ENCODE measurements at regions not wholly inside any gene's neighbourhood (a gene's known extent, or its start where the extent isn't known, plus 50 kb on each side); places are given as distances from the start of the nearest gene placed in this dataset.

DNA sequence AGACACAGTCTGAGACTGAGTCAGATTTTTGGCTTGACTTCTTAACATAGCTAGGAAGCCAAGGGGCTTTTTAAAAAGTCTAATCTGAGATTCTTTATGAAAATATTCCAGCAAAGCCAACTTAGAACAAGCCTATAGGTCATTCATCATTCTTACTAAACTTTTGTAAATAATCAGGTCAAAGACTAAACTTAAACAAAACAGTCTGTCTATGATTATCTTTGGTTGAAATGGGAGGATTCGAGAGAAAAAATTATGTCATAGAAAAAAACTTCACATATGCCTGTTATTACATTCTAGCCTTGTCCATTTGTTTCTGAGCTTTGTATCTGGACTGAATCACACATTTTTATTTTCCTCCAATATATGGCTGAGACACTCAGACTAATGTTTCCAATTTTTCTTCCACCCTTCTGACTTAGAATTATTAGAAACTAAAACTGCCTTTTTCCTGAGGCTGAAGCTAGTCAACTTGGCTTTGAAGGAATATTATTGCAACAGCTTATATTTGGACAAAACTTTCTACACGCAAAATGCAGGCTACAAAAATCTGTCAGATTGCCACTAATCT, 83.3 kb downstream of the ETS2 start:
- Histone ChIP-seq H2BK120ac (ENCODE audit: low read depth, low read length) (no peak overlapping the region), H2BK15ac (ENCODE audit: low read length) (no peak overlapping the region), H2BK12ac (ENCODE audit: low read length) (no peak overlapping the region), H3K18ac (ENCODE audit: low read length) (no peak overlapping the region), H3K27me3 (ENCODE audit: control insufficient read depth in 3 of 3, insufficient read depth in 3 of 3, low read depth in 1 of 3, low read length in 3 of 3) (no peaks in the 10 kb centered on the region), H3K4me1 (ENCODE audit: control insufficient read depth in 2 of 2, insufficient read depth in 1 of 2, low read depth in 1 of 2, low read length in 2 of 2) (no peaks in the 10 kb centered on the region), H3K23ac (ENCODE audit: low read depth, low read length, poor library complexity) (no peak overlapping the region), H4K91ac (ENCODE audit: low read depth, low read length, poor library complexity) (no peak overlapping the region), H2AFZ (ENCODE audit: low read length) (no peak overlapping the region), H3K4me2 (ENCODE audit: insufficient read depth, low read length, poor library complexity, severe bottlenecking) (no peak overlapping the region), H4K8ac (ENCODE audit: low read depth, low read length) (no peak overlapping the region), H2BK5ac (ENCODE audit: low read length) (no peak overlapping the region), H3K4me3 (ENCODE audit: low read length in 2 of 2) (no peak overlapping the region), H3K79me1 (ENCODE audit: low read depth, low read length) (no peaks in the 10 kb centered on the region), H3K14ac (ENCODE audit: low read length) (no peak overlapping the region), H3K36me3 (replicated peaks in 1 of 2; ENCODE audit: control insufficient read depth in 2 of 2, insufficient read depth in 2 of 2, low read length in 2 of 2) (no peaks in the 10 kb centered on the region), H3K27ac (replicated peaks; ENCODE audit: low read length) (no peak overlapping the region), H3K9me3 (replicated peaks in 1 of 2; ENCODE audit: control insufficient read depth in 2 of 2, insufficient read depth in 1 of 2, low read depth in 1 of 2, low read length in 2 of 2) (peaks cover 3 to 8% of the 10 kb centered on the region in 2 donors), H2AK5ac (ENCODE audit: low read depth, low read length) (no peak overlapping the region), H3K9ac (ENCODE audit: low read depth, low read length, poor library complexity) (no peak overlapping the region), H3K4ac (ENCODE audit: low read length) (no peak overlapping the region)
- no CpG with 5 or more reads among the region's 2 CpGs for WGBS, 2 donors (ENCODE audit: extremely low coverage in 2 of 2, insufficient read length in 2 of 2, insufficient replicate concordance in 1 of 2)
- DNase-seq (ENCODE audit: low spot score), result no peak

DNA sequence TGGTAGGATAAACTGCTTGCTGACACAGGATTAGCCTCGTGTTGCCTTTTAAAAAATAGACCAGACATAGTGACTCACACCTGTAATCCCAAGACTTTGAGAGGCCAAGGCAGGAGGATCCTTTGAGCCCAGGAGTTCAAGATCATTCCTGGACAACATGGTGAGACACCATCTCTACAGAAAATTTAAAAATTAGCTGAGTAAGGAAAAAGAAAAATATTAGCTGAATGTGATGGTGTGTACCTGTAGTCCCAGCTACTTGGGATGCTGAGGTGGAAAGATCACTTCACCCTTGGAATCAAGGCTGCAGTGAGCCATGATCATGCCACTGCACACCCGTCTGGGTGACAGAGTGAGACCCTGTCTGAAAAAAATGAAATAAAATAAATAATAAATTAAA, 82.0 kb downstream of the ETS2 start:
- no CpG with 5 or more reads among the region's 2 CpGs for WGBS, 2 donors (ENCODE audit: extremely low coverage in 2 of 2, insufficient read length in 2 of 2, insufficient replicate concordance in 1 of 2)
- Histone ChIP-seq H3K9ac (ENCODE audit: low read depth, low read length, poor library complexity) (no peak overlapping the region), H3K14ac (ENCODE audit: low read length) (no peak overlapping the region), H3K27me3 (ENCODE audit: control insufficient read depth in 3 of 3, insufficient read depth in 3 of 3, low read depth in 1 of 3, low read length in 3 of 3) (no peaks in the 10 kb centered on the region), H4K91ac (ENCODE audit: low read depth, low read length, poor library complexity) (no peak overlapping the region), H2BK12ac (ENCODE audit: low read length) (no peak overlapping the region), H2BK5ac (ENCODE audit: low read length) (no peak overlapping the region), H3K4me2 (ENCODE audit: insufficient read depth, low read length, poor library complexity, severe bottlenecking) (no peak overlapping the region), H2AFZ (ENCODE audit: low read length) (no peak overlapping the region), H3K18ac (ENCODE audit: low read length) (no peak overlapping the region), H3K79me1 (ENCODE audit: low read depth, low read length) (no peaks in the 10 kb centered on the region), H3K9me3 (replicated peaks in 1 of 2; ENCODE audit: control insufficient read depth in 2 of 2, insufficient read depth in 1 of 2, low read depth in 1 of 2, low read length in 2 of 2) (peaks cover 3 to 8% of the 10 kb centered on the region in 2 donors), H3K27ac (replicated peaks; ENCODE audit: low read length) (no peak overlapping the region), H2BK15ac (ENCODE audit: low read length) (no peak overlapping the region), H3K4me3 (ENCODE audit: low read length in 2 of 2) (no peak overlapping the region), H3K23ac (ENCODE audit: low read depth, low read length, poor library complexity) (no peak overlapping the region), H3K4me1 (ENCODE audit: control insufficient read depth in 2 of 2, insufficient read depth in 1 of 2, low read depth in 1 of 2, low read length in 2 of 2) (no peaks in the 10 kb centered on the region), H2AK5ac (ENCODE audit: low read depth, low read length) (no peak overlapping the region), H4K8ac (ENCODE audit: low read depth, low read length) (no peak overlapping the region), H3K36me3 (replicated peaks in 1 of 2; ENCODE audit: control insufficient read depth in 2 of 2, insufficient read depth in 2 of 2, low read length in 2 of 2) (no peaks in the 10 kb centered on the region), H3K4ac (ENCODE audit: low read length) (no peak overlapping the region), H2BK120ac (ENCODE audit: low read depth, low read length) (no peak overlapping the region)
- no peak for DNase-seq (ENCODE audit: low spot score)

DNA sequence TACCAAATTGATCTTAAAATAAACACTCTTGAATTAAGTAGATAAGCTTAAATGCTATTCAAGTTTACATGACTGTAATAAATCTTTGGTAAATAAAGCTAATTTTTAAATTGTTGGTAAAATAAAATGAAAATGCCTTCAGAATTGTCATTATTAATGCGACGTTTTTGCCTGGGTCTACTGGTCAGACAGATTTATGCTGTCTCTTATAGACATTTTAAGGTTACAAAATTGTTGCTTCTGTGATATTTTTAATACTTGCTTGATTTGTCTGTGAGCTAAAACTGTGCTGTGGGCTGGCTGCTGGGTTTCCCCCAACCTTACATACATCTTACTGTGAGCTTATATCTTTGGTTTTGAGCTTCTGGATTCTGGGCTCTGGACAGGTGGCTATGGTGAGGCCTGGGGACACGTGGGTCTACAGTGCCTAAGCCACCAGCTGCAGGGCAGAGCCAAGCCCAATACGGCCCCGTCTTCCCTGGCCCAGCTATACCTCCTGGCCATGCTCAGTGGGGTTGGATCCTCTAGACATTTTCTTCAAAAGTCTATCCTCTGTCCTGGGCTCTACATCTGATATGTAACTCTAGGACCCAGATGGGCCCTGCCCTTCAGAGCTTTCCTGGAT, 81.4 kb downstream of the ETS2 start:
- Histone ChIP-seq H2BK5ac (ENCODE audit: low read length) (no peak overlapping the region), H3K9ac (ENCODE audit: low read depth, low read length, poor library complexity) (no peak overlapping the region), H3K4ac (ENCODE audit: low read length) (no peak overlapping the region), H3K4me3 (ENCODE audit: low read length in 2 of 2) (no peak overlapping the region), H2BK120ac (ENCODE audit: low read depth, low read length) (no peak overlapping the region), H3K9me3 (replicated peaks in 1 of 2; ENCODE audit: control insufficient read depth in 2 of 2, insufficient read depth in 1 of 2, low read depth in 1 of 2, low read length in 2 of 2) (peaks cover 3 to 8% of the 10 kb centered on the region in 2 donors), H2AK5ac (ENCODE audit: low read depth, low read length) (no peak overlapping the region), H2BK15ac (ENCODE audit: low read length) (no peak overlapping the region), H3K18ac (ENCODE audit: low read length) (no peak overlapping the region), H3K27me3 (ENCODE audit: control insufficient read depth in 3 of 3, insufficient read depth in 3 of 3, low read depth in 1 of 3, low read length in 3 of 3) (no peaks in the 10 kb centered on the region), H4K8ac (ENCODE audit: low read depth, low read length) (no peak overlapping the region), H3K27ac (replicated peaks; ENCODE audit: low read length) (no peak overlapping the region), H3K4me1 (ENCODE audit: control insufficient read depth in 2 of 2, insufficient read depth in 1 of 2, low read depth in 1 of 2, low read length in 2 of 2) (no peaks in the 10 kb centered on the region), H3K4me2 (ENCODE audit: insufficient read depth, low read length, poor library complexity, severe bottlenecking) (no peak overlapping the region), H3K36me3 (replicated peaks in 1 of 2; ENCODE audit: control insufficient read depth in 2 of 2, insufficient read depth in 2 of 2, low read length in 2 of 2) (no peaks in the 10 kb centered on the region), H3K14ac (ENCODE audit: low read length) (no peak overlapping the region), H2BK12ac (ENCODE audit: low read length) (no peak overlapping the region), H4K91ac (ENCODE audit: low read depth, low read length, poor library complexity) (no peak overlapping the region), H3K23ac (ENCODE audit: low read depth, low read length, poor library complexity) (no peak overlapping the region), H2AFZ (ENCODE audit: low read length) (no peak overlapping the region), H3K79me1 (ENCODE audit: low read depth, low read length) (no peaks in the 10 kb centered on the region)
- no CpG with 5 or more reads among the region's 5 CpGs for WGBS, 2 donors (ENCODE audit: extremely low coverage in 2 of 2, insufficient read length in 2 of 2, insufficient replicate concordance in 1 of 2)
- DNase-seq (ENCODE audit: low spot score), result no peak

DNA sequence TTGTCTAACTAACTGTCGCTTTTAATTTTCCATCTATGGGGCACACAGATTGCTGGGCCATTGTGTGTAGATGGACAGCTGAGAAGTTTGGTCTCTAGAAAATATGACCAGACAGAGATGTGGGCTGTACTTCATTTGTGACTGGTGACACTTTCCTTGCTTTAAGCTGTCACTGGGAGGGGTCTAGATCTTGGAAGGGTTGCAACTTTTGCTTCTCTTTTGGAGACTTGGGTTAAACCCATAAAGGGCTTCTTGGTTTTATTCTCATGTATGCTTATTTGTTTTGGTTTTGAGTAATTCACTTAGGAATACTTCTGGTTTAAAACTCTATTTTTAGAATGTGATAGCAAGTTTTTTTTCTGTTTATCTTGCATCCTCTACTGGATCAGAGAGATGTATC, 80.2 kb downstream of the ETS2 start:
- Histone ChIP-seq H3K9ac (ENCODE audit: low read depth, low read length, poor library complexity) (no peak overlapping the region), H2AFZ (ENCODE audit: low read length) (no peak overlapping the region), H3K27me3 (ENCODE audit: control insufficient read depth in 3 of 3, insufficient read depth in 3 of 3, low read depth in 1 of 3, low read length in 3 of 3) (no peaks in the 10 kb centered on the region), H3K18ac (ENCODE audit: low read length) (no peak overlapping the region), H4K91ac (ENCODE audit: low read depth, low read length, poor library complexity) (no peak overlapping the region), H3K14ac (ENCODE audit: low read length) (no peak overlapping the region), H3K4ac (ENCODE audit: low read length) (no peak overlapping the region), H3K23ac (ENCODE audit: low read depth, low read length, poor library complexity) (no peak overlapping the region), H3K9me3 (replicated peaks in 1 of 2; ENCODE audit: control insufficient read depth in 2 of 2, insufficient read depth in 1 of 2, low read depth in 1 of 2, low read length in 2 of 2) (peaks cover 3 to 8% of the 10 kb centered on the region in 2 donors), H2AK5ac (ENCODE audit: low read depth, low read length) (no peak overlapping the region), H3K79me1 (ENCODE audit: low read depth, low read length) (no peaks in the 10 kb centered on the region), H2BK5ac (ENCODE audit: low read length) (no peak overlapping the region), H2BK120ac (ENCODE audit: low read depth, low read length) (no peak overlapping the region), H3K4me1 (ENCODE audit: control insufficient read depth in 2 of 2, insufficient read depth in 1 of 2, low read depth in 1 of 2, low read length in 2 of 2) (no peaks in the 10 kb centered on the region), H3K27ac (replicated peaks; ENCODE audit: low read length) (no peak overlapping the region), H3K4me2 (ENCODE audit: insufficient read depth, low read length, poor library complexity, severe bottlenecking) (no peak overlapping the region), H2BK12ac (ENCODE audit: low read length) (no peak overlapping the region), H2BK15ac (ENCODE audit: low read length) (no peak overlapping the region), H3K4me3 (ENCODE audit: low read length in 2 of 2) (no peak overlapping the region), H3K36me3 (replicated peaks in 1 of 2; ENCODE audit: control insufficient read depth in 2 of 2, insufficient read depth in 2 of 2, low read length in 2 of 2) (no peaks in the 10 kb centered on the region), H4K8ac (ENCODE audit: low read depth, low read length) (no peak overlapping the region)
- no peak for DNase-seq (ENCODE audit: low spot score)
- WGBS, 2 donors (ENCODE audit: extremely low coverage in 2 of 2, insufficient read length in 2 of 2, insufficient replicate concordance in 1 of 2), result no CpG with 5 or more reads among the region's 1 CpG
